GM23338 (cell line): ENCODE measurements at regions not wholly inside any gene's neighbourhood (a gene's known extent, or its start where the extent isn't known, plus 50 kb on each side); places are given as distances from the start of the nearest gene placed in this dataset.
A peak's percentile ranks its signal among the peaks of the same experiment; 100 is the strongest.

ENCODE experiments used
- EZH2 ChIP-seq: fragments of 200-600 bp; sonication (generic); IDR thresholded peaks from one replicate; pipeline ENCODE4 v1.8.0; 2017; ENCODE audit warnings: antibody characterized with exemption, mild to moderate bottlenecking, low read depth; ENCODE audit not compliant: unreplicated experiment
- EZH2phosphoT487 ChIP-seq: fragments of 200-600 bp; sonication (generic); IDR thresholded peaks from one replicate; pipeline ENCODE4 v1.8.1; 2018; ENCODE audit warnings: antibody characterized with exemption; ENCODE audit not compliant: unreplicated experiment
- POLR2AphosphoS5 ChIP-seq: IDR thresholded peaks from 2 replicates; pipeline ENCODE4 v1.6.1; 2016; ENCODE audit warnings: antibody characterized with exemption, low read depth
- TF ChIP-seq, protein P1 (sequence below), 2 experiments: fragments of 200-600 bp in 1 of 2; sonication (generic) in 1 of 2; conservative IDR thresholded peaks; 2 replicates each; pipeline versions ENCODE4 v1.5.1 to v1.6.1; 2016 to 2017; ENCODE audit warnings: antibody characterized with exemption in 2 of 2, low read depth in 2 of 2, mild to moderate bottlenecking in 2 of 2, moderate library complexity in 1 of 2

- TF ChIP-seq, protein P1, sequence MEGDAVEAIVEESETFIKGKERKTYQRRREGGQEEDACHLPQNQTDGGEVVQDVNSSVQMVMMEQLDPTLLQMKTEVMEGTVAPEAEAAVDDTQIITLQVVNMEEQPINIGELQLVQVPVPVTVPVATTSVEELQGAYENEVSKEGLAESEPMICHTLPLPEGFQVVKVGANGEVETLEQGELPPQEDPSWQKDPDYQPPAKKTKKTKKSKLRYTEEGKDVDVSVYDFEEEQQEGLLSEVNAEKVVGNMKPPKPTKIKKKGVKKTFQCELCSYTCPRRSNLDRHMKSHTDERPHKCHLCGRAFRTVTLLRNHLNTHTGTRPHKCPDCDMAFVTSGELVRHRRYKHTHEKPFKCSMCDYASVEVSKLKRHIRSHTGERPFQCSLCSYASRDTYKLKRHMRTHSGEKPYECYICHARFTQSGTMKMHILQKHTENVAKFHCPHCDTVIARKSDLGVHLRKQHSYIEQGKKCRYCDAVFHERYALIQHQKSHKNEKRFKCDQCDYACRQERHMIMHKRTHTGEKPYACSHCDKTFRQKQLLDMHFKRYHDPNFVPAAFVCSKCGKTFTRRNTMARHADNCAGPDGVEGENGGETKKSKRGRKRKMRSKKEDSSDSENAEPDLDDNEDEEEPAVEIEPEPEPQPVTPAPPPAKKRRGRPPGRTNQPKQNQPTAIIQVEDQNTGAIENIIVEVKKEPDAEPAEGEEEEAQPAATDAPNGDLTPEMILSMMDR (conservative IDR thresholded peaks at IDR 0.05; ENCODE audit: low read depth in 2 of 2) = peak; percentile 56 to 73
- no peak for TF ChIP-seq POLR2AphosphoS5
- no peak for TF ChIP-seq EZH2
- TF ChIP-seq EZH2phosphoT487 = no peak
Observed at GRCh38 chr1:8165595-8166360, 139.7 kb upstream of the ERRFI1 start.
